ENCODE measurements at regions not wholly inside any gene's neighbourhood (a gene's known extent, or its start where the extent isn't known, plus 50 kb on each side); places are given as distances from the start of the nearest gene placed in this dataset.
A peak's percentile ranks its signal among the peaks of the same experiment; 100 is the strongest.

- DNase-seq: no peak
These were observed 79.8 kb upstream of the NBEA start for GRCh38 chr13:34862311-34862710.

- no peak for DNase-seq
These were observed 79.4 kb upstream of the NBEA start for GRCh38 chr13:34862716-34863115.

- DNase-seq: no peak
These were observed 78.5 kb upstream of the NBEA start for GRCh38 chr13:34863360-34864135.

- no peak for DNase-seq
These were observed 77.4 kb upstream of the NBEA start for GRCh38 chr13:34864671-34865070.

GRCh38 chr13:34867590-34867989 is 74.5 kb upstream of the NBEA start:
- DNase-seq: no peak

GRCh38 chr13:34868733-34869132 is 73.3 kb upstream of the NBEA start:
- DNase-seq: no peak

- no peak for DNase-seq
These were observed 72.4 kb upstream of the NBEA start for GRCh38 chr13:34869696-34870095.

GRCh38 chr13:34878329-34878728 is 63.7 kb upstream of the NBEA start:
- DNase-seq: no peak

- DNase-seq: no peak
These were observed 62.2 kb upstream of the NBEA start for GRCh38 chr13:34879851-34880250.

- no peak for DNase-seq
These were observed 60.6 kb upstream of the NBEA start for GRCh38 chr13:34881494-34881893.

GRCh38 chr13:34883396-34883795 is 58.7 kb upstream of the NBEA start:
- peak; percentile 57 for DNase-seq

GRCh38 chr13:34884366-34884765 is 57.7 kb upstream of the NBEA start:
- no peak for DNase-seq

GRCh38 chr13:34886121-34886875 is 55.8 kb upstream of the NBEA start:
- DNase-seq: no peak

GRCh38 chr13:34886987-34887386 is 55.1 kb upstream of the NBEA start:
- no peak for DNase-seq
